ENCODE measurements at regions not wholly inside any gene's neighbourhood (a gene's known extent, or its start where the extent isn't known, plus 50 kb on each side); places are given as distances from the start of the nearest gene placed in this dataset.

GRCh38 chr1:168799927-168800605 is 71.1 kb upstream of the DPT start:
- Histone ChIP-seq H3K27me3 (no peaks in the 10 kb centered on the region), H3K9me3 (no peaks in the 10 kb centered on the region), H3K4me3 (peak overlapping the region in 1 of 3 donors; percentile 8), H3K4me1 (peaks cover 0 to 27% (median 13%) of the 10 kb centered on the region in 4 donors), H3K27ac (peak overlapping the region; percentile 71 to 84 (median 74)), H3K36me3 (no peaks in the 10 kb centered on the region)
- 33% methylated on average over 2 of the region's 2 CpGs for WGBS (ENCODE audit: insufficient coverage, low coverage, low lambda C conversion rate, missing lambda C conversion rate)
- no peak for TF ChIP-seq POLR2A (IDR thresholded peaks at IDR 0.05)
- TF ChIP-seq, protein P1, sequence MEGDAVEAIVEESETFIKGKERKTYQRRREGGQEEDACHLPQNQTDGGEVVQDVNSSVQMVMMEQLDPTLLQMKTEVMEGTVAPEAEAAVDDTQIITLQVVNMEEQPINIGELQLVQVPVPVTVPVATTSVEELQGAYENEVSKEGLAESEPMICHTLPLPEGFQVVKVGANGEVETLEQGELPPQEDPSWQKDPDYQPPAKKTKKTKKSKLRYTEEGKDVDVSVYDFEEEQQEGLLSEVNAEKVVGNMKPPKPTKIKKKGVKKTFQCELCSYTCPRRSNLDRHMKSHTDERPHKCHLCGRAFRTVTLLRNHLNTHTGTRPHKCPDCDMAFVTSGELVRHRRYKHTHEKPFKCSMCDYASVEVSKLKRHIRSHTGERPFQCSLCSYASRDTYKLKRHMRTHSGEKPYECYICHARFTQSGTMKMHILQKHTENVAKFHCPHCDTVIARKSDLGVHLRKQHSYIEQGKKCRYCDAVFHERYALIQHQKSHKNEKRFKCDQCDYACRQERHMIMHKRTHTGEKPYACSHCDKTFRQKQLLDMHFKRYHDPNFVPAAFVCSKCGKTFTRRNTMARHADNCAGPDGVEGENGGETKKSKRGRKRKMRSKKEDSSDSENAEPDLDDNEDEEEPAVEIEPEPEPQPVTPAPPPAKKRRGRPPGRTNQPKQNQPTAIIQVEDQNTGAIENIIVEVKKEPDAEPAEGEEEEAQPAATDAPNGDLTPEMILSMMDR (IDR thresholded peaks at IDR 0.05) = no peak
- ATAC-seq (peak; percentile 83 to 92 (median 86)), DNase-seq (no peak)
- intact Hi-C loops (cut with DNase I) = no loop called here

GRCh38 chr1:168801032-168801745 is 72.2 kb upstream of the DPT start:
- Histone ChIP-seq H3K36me3 (no peaks in the 10 kb centered on the region), H3K27me3 (no peaks in the 10 kb centered on the region), H3K4me1 (peaks cover 0 to 27% (median 13%) of the 10 kb centered on the region in 4 donors), H3K9me3 (no peaks in the 10 kb centered on the region), H3K27ac (peak overlapping the region; percentile 71 to 84 (median 74)), H3K4me3 (no peak overlapping the region)
- 43% methylated on average over 3 of the region's 3 CpGs for WGBS (ENCODE audit: insufficient coverage, low coverage, low lambda C conversion rate, missing lambda C conversion rate)
- intact Hi-C loops (cut with DNase I) = no loop called here
- peak; percentile 72 to 84 (median 76) for ATAC-seq
- TF ChIP-seq POLR2A (IDR thresholded peaks at IDR 0.05) = no peak
- TF ChIP-seq, protein P1 (IDR thresholded peaks at IDR 0.05) = no peak
- peak in 1 of 3 donors; percentile 51 for DNase-seq

DNA sequence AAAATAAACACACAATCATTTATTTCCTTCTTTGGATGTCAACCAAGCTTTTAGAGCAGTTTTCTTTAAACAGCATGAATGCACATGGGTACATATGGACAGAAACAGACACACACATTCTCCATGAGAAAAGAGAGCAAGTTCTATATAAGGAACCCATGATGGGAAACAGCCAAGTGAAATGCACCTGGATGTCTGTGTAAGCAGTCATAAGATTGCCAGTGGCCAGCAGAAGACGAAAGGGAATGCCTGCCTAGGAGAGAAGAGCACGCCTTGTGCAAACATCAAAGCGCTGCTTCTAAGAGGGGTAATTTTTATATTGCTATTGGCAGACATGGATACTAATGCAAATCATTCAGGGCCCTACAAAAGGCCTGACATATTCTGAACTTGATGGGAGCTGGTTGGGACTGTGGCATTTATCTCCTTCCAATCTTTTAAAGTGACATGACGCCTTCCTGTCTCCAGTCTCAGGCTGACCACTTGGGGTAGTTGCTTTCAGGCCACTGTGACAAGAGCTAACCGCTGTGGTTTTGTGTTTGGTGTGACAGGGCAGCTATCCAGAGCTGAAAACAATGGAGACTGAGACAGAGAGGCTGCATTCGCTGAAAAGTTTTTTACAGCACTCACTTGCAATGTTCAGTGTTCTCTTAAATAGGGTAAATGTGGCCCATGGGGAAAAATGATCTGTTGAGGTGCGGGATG is 75.0 kb upstream of the DPT start:
- H3K27me3 ChIP-seq = no peaks in the 10 kb centered on the region
- no peak for DNase-seq
- H3K4me1 ChIP-seq = peaks cover 0 to 27% (median 12%) of the 10 kb centered on the region in 4 donors
- no peaks in the 10 kb centered on the region for H3K9me3 ChIP-seq
- H3K4me3 ChIP-seq = no peak overlapping the region
- no peak overlapping the region for H3K27ac ChIP-seq
- ATAC-seq = no peak
- TF ChIP-seq, protein P1 (IDR thresholded peaks at IDR 0.05) = no peak
- no peak for TF ChIP-seq POLR2A (IDR thresholded peaks at IDR 0.05)
- intact Hi-C loops (cut with DNase I) = no loop called here
- H3K36me3 ChIP-seq = no peaks in the 10 kb centered on the region
- WGBS (ENCODE audit: insufficient coverage, low coverage, low lambda C conversion rate, missing lambda C conversion rate) = 86% methylated on average over 7 of the region's 7 CpGs

- Histone ChIP-seq H3K27ac (no peak overlapping the region), H3K4me1 (peaks cover 0 to 3% (median 1%) of the 10 kb centered on the region in 4 donors), H3K4me3 (no peak overlapping the region), H3K27me3 (no peaks in the 10 kb centered on the region), H3K9me3 (no peaks in the 10 kb centered on the region), H3K36me3 (no peaks in the 10 kb centered on the region)
- DNase-seq (no peak), ATAC-seq (peak in 1 of 4 donors; percentile 29)
- intact Hi-C loops (cut with DNase I) = no loop called here
- TF ChIP-seq, protein P1 (IDR thresholded peaks at IDR 0.05) = no peak
- no peak for TF ChIP-seq POLR2A (IDR thresholded peaks at IDR 0.05)
- 55% methylated on average over 2 of the region's 2 CpGs for WGBS (ENCODE audit: insufficient coverage, low coverage, low lambda C conversion rate, missing lambda C conversion rate)
Observed at GRCh38 chr1:168806952-168807351, 77.9 kb upstream of the DPT start.

Data from right lobe of liver (tissue), 6 donors.